ENCODE measurements at regions not wholly inside any gene's neighbourhood (a gene's known extent, or its start where the extent isn't known, plus 50 kb on each side); places are given as distances from the start of the nearest gene placed in this dataset.

GRCh38 chr20:40203032-40203431 is 486.0 kb downstream of the MAFB start:
- Histone ChIP-seq H3K36me3 (ENCODE audit: insufficient read depth, low read length) (no peaks in the 10 kb centered on the region), H3K4me2 (ENCODE audit: low read length) (no peak overlapping the region), H3K9me2 (ENCODE audit: low read depth, low read length) (no peaks in the 10 kb centered on the region), H3K27ac (ENCODE audit: low read depth, low read length, poor library complexity, severe bottlenecking) (no peak overlapping the region), H3F3A (ENCODE audit: insufficient read depth, low read length) (no peaks in the 10 kb centered on the region), H3K79me2 (ENCODE audit: insufficient read depth, low read length) (no peaks in the 10 kb centered on the region), H3K4me1 (ENCODE audit: insufficient read depth, low read length, severe bottlenecking) (no peaks in the 10 kb centered on the region), H2AFZ (ENCODE audit: low read length) (no peak overlapping the region), H3K9ac (ENCODE audit: low read length) (no peak overlapping the region), H3K27me3 (ENCODE audit: insufficient read depth, low read length) (no peaks in the 10 kb centered on the region), H3K9me3 (ENCODE audit: low read length) (no peaks in the 10 kb centered on the region), H3K4me3 (ENCODE audit: low read depth, low read length, poor library complexity, severe bottlenecking) (no peak overlapping the region), H4K20me1 (ENCODE audit: insufficient read depth, low read length) (no peaks in the 10 kb centered on the region)
- TF ChIP-seq CTCF (IDR thresholded peaks at IDR 0.05; ENCODE audit: low read length): no peak
- TF ChIP-seq EZH2 (IDR thresholded peaks at IDR 0.05; ENCODE audit: borderline replicate concordance, low read length): no peak

GRCh38 chr20:40197691-40198090 is 491.3 kb downstream of the MAFB start:
- no peaks in the 10 kb centered on the region for H3K9me3 ChIP-seq (ENCODE audit: low read length)
- no peak overlapping the region for H3K27ac ChIP-seq (ENCODE audit: low read depth, low read length, poor library complexity, severe bottlenecking)
- no peaks in the 10 kb centered on the region for H3K27me3 ChIP-seq (ENCODE audit: insufficient read depth, low read length)
- no peak overlapping the region for H2AFZ ChIP-seq (ENCODE audit: low read length)
- H3K36me3 ChIP-seq (ENCODE audit: insufficient read depth, low read length): no peaks in the 10 kb centered on the region
- no peak overlapping the region for H3K4me2 ChIP-seq (ENCODE audit: low read length)
- no peaks in the 10 kb centered on the region for H3K9me2 ChIP-seq (ENCODE audit: low read depth, low read length)
- no peak overlapping the region for H3K9ac ChIP-seq (ENCODE audit: low read length)
- H3F3A ChIP-seq (ENCODE audit: insufficient read depth, low read length): no peaks in the 10 kb centered on the region
- no peaks in the 10 kb centered on the region for H3K4me1 ChIP-seq (ENCODE audit: insufficient read depth, low read length, severe bottlenecking)
- H3K4me3 ChIP-seq (ENCODE audit: low read depth, low read length, poor library complexity, severe bottlenecking): no peak overlapping the region
- H4K20me1 ChIP-seq (ENCODE audit: insufficient read depth, low read length): no peaks in the 10 kb centered on the region
- H3K79me2 ChIP-seq (ENCODE audit: insufficient read depth, low read length): no peaks in the 10 kb centered on the region
- TF ChIP-seq CTCF (IDR thresholded peaks at IDR 0.05; ENCODE audit: low read length): no peak
- no peak for TF ChIP-seq EZH2 (IDR thresholded peaks at IDR 0.05; ENCODE audit: borderline replicate concordance, low read length)

- H2AFZ ChIP-seq (ENCODE audit: low read length): no peak overlapping the region
- no peak overlapping the region for H3K27ac ChIP-seq (ENCODE audit: low read depth, low read length, poor library complexity, severe bottlenecking)
- no peaks in the 10 kb centered on the region for H3K36me3 ChIP-seq (ENCODE audit: insufficient read depth, low read length)
- H3K27me3 ChIP-seq (ENCODE audit: insufficient read depth, low read length): no peaks in the 10 kb centered on the region
- no peaks in the 10 kb centered on the region for H3K79me2 ChIP-seq (ENCODE audit: insufficient read depth, low read length)
- H3K4me2 ChIP-seq (ENCODE audit: low read length): no peak overlapping the region
- H4K20me1 ChIP-seq (ENCODE audit: insufficient read depth, low read length): no peaks in the 10 kb centered on the region
- H3K9me3 ChIP-seq (ENCODE audit: low read length): no peaks in the 10 kb centered on the region
- no peak for TF ChIP-seq EZH2 (IDR thresholded peaks at IDR 0.05; ENCODE audit: borderline replicate concordance, low read length)
- TF ChIP-seq CTCF (IDR thresholded peaks at IDR 0.05; ENCODE audit: low read length): no peak
- no peaks in the 10 kb centered on the region for H3K9me2 ChIP-seq (ENCODE audit: low read depth, low read length)
- H3K4me1 ChIP-seq (ENCODE audit: insufficient read depth, low read length, severe bottlenecking): no peaks in the 10 kb centered on the region
- H3K4me3 ChIP-seq (ENCODE audit: low read depth, low read length, poor library complexity, severe bottlenecking): no peak overlapping the region
- H3F3A ChIP-seq (ENCODE audit: insufficient read depth, low read length): no peaks in the 10 kb centered on the region
- no peak overlapping the region for H3K9ac ChIP-seq (ENCODE audit: low read length)
These were observed 492.1 kb downstream of the MAFB start for GRCh38 chr20:40196846-40197436.
